ENCODE measurements at regions not wholly inside any gene's neighbourhood (a gene's known extent, or its start where the extent isn't known, plus 50 kb on each side); places are given as distances from the start of the nearest gene placed in this dataset.

GRCh38 chr3:163048881-163049280, 1552.3 kb downstream of the OTOL1 start:
- FAIRE-seq: no peak
- no TSS peak for BruUV-seq (replicated peaks)
- no peak for DNase-seq (ENCODE audit: extremely low read depth in 1 of 4, low spot score in 3 of 4)
- 0 out of 2 replicates have a peak, but pooled peaks cover 1% of the 10 kb centered on the region for H3K9me3 ChIP-seq (replicated peaks; ENCODE audit: control insufficient read depth, insufficient read depth, low read depth, low read length)
- no peak for ATAC-seq
- TF ChIP-seq LEF1 (IDR thresholded peaks at IDR 0.05) (no peak), RB1 (IDR thresholded peaks at IDR 0.05; ENCODE audit: low read depth) (no peak), KLF6 (CRISPR knock-in tag; IDR thresholded peaks at IDR 0.05; ENCODE audit: borderline replicate concordance) (no peak), TARDBP (IDR thresholded peaks at IDR 0.05) (no peak), ZNF707 (CRISPR knock-in tag; conservative IDR thresholded peaks at IDR 0.05) (no peak), PCBP1 (IDR thresholded peaks at IDR 0.05; ENCODE audit: low read depth, low read length, poor library complexity, severe bottlenecking) (no peak), NR1H2 (CRISPR knock-in tag; IDR thresholded peaks at IDR 0.05) (no peak), ZNF282 (CRISPR knock-in tag; IDR thresholded peaks at IDR 0.05) (no peak)
- H4K20me1 ChIP-seq (replicated peaks; ENCODE audit: control insufficient read depth, insufficient read depth, low read length): no peaks in the 10 kb centered on the region
- in situ Hi-C loops (cut with MboI) (no loop called here), intact Hi-C loops (cut with micrococcal nuclease) (no loop called here)
- H2AFZ ChIP-seq (ENCODE audit: low read depth, low read length): no peak overlapping the region
- H3K27ac ChIP-seq (ENCODE audit: extremely low read depth, low read depth, low read length): no peak overlapping the region
- no peaks in the 10 kb centered on the region for H3K79me2 ChIP-seq (ENCODE audit: control insufficient read depth, insufficient read depth, low read length)
- no peaks in the 10 kb centered on the region for H3K27me3 ChIP-seq (ENCODE audit: control insufficient read depth in 2 of 2, insufficient read depth in 2 of 2, low read length in 2 of 2)
- H3K36me3 ChIP-seq (ENCODE audit: control insufficient read depth, insufficient read depth, low read length): no peaks in the 10 kb centered on the region
- no peak overlapping the region for H3K4me2 ChIP-seq (ENCODE audit: insufficient read depth, low read length)
- no peak overlapping the region for H3K4me3 ChIP-seq
- H3K4me1 ChIP-seq (replicated peaks in 1 of 2; ENCODE audit: control insufficient read depth in 2 of 2, insufficient read depth in 2 of 2, low read length in 2 of 2): no peaks in the 10 kb centered on the region
- ChIA-PET CTCF (ENCODE audit: low intra/inter-chr PET ratio) (no interaction called here), POLR2A (no interaction called here)
- WGBS (ENCODE audit: insufficient coverage, low coverage, missing lambda C conversion rate): no CpG with 5 or more reads among the region's 1 CpG
- H3K9me1 ChIP-seq (ENCODE audit: control insufficient read depth, insufficient read depth, low read length): no peaks in the 10 kb centered on the region
- no peak overlapping the region for H3K9ac ChIP-seq (ENCODE audit: insufficient read depth in 1 of 2, low read depth in 2 of 2, low read length in 2 of 2)
